ENCODE measurements at regions not wholly inside any gene's neighbourhood (a gene's known extent, or its start where the extent isn't known, plus 50 kb on each side); places are given as distances from the start of the nearest gene placed in this dataset.

- no peak for TF ChIP-seq CTCF (IDR thresholded peaks at IDR 0.05)
These were observed 71.2 kb downstream of the ADRA2A start for GRCh38 chr10:111148025-111148424.

- no peak for TF ChIP-seq CTCF (IDR thresholded peaks at IDR 0.05)
These were observed 71.6 kb downstream of the ADRA2A start for GRCh38 chr10:111148440-111148839.

GRCh38 chr10:111150691-111151090, 73.9 kb downstream of the ADRA2A start:
- TF ChIP-seq CTCF (IDR thresholded peaks at IDR 0.05) = no peak

- TF ChIP-seq CTCF (IDR thresholded peaks at IDR 0.05) = no peak
These were observed 74.9 kb downstream of the ADRA2A start for GRCh38 chr10:111151595-111152307.

- TF ChIP-seq CTCF (IDR thresholded peaks at IDR 0.05) = no peak
These were observed 79.9 kb downstream of the ADRA2A start for GRCh38 chr10:111156754-111157153.

GRCh38 chr10:111158595-111158994, 81.8 kb downstream of the ADRA2A start:
- no peak for TF ChIP-seq CTCF (IDR thresholded peaks at IDR 0.05)

GRCh38 chr10:111161109-111161874, 84.5 kb downstream of the ADRA2A start:
- no peak for TF ChIP-seq CTCF (IDR thresholded peaks at IDR 0.05)

All from LNCAP (cell line).